ENCODE measurements at regions not wholly inside any gene's neighbourhood (a gene's known extent, or its start where the extent isn't known, plus 50 kb on each side); places are given as distances from the start of the nearest gene placed in this dataset.
A peak's percentile ranks its signal among the peaks of the same experiment; 100 is the strongest.

DNA sequence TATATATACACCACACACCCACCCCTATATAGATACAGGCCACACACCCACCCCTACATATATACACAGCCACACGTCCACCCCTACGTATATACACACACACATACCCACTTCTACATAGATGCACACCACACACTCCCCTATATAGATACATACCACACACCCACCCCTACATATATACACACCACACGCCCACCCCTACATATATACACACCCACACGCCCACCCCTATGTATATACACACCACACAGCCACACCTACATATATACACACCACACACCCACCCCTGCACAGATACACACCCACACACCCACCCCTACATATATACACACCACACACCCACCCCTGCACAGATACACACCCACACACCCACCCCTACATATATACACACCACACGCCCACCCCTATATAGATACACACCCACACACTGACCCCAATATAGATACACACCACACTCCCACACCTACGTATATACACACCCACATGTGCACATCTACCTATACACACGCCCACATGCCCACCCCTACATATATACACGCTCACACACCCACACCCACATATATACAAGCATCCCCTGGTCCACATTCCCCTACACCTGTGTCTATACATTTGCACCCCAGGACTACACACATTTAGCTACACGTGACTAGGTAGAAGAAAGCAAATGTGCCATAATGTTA is 52.1 kb upstream of the UBE3C start (continued):
- TF ChIP-seq EZH2 (IDR thresholded peaks at IDR 0.05; ENCODE audit: low read depth, unreplicated experiment) (no peak), JUNB (IDR thresholded peaks at IDR 0.05; ENCODE audit: unreplicated experiment) (no peak), ZNF331 (CRISPR knock-in tag; IDR thresholded peaks at IDR 0.05; ENCODE audit: low read depth) (no peak), POLR2AphosphoS5 (IDR thresholded peaks at IDR 0.05; ENCODE audit: low read depth) (no peak), EZH2phosphoT487 (IDR thresholded peaks at IDR 0.05; ENCODE audit: unreplicated experiment) (no peak)
- TF ChIP-seq, protein P1, sequence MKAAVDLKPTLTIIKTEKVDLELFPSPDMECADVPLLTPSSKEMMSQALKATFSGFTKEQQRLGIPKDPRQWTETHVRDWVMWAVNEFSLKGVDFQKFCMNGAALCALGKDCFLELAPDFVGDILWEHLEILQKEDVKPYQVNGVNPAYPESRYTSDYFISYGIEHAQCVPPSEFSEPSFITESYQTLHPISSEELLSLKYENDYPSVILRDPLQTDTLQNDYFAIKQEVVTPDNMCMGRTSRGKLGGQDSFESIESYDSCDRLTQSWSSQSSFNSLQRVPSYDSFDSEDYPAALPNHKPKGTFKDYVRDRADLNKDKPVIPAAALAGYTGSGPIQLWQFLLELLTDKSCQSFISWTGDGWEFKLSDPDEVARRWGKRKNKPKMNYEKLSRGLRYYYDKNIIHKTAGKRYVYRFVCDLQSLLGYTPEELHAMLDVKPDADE (IDR thresholded peaks at IDR 0.05): no peak
- TF ChIP-seq, protein P2, sequence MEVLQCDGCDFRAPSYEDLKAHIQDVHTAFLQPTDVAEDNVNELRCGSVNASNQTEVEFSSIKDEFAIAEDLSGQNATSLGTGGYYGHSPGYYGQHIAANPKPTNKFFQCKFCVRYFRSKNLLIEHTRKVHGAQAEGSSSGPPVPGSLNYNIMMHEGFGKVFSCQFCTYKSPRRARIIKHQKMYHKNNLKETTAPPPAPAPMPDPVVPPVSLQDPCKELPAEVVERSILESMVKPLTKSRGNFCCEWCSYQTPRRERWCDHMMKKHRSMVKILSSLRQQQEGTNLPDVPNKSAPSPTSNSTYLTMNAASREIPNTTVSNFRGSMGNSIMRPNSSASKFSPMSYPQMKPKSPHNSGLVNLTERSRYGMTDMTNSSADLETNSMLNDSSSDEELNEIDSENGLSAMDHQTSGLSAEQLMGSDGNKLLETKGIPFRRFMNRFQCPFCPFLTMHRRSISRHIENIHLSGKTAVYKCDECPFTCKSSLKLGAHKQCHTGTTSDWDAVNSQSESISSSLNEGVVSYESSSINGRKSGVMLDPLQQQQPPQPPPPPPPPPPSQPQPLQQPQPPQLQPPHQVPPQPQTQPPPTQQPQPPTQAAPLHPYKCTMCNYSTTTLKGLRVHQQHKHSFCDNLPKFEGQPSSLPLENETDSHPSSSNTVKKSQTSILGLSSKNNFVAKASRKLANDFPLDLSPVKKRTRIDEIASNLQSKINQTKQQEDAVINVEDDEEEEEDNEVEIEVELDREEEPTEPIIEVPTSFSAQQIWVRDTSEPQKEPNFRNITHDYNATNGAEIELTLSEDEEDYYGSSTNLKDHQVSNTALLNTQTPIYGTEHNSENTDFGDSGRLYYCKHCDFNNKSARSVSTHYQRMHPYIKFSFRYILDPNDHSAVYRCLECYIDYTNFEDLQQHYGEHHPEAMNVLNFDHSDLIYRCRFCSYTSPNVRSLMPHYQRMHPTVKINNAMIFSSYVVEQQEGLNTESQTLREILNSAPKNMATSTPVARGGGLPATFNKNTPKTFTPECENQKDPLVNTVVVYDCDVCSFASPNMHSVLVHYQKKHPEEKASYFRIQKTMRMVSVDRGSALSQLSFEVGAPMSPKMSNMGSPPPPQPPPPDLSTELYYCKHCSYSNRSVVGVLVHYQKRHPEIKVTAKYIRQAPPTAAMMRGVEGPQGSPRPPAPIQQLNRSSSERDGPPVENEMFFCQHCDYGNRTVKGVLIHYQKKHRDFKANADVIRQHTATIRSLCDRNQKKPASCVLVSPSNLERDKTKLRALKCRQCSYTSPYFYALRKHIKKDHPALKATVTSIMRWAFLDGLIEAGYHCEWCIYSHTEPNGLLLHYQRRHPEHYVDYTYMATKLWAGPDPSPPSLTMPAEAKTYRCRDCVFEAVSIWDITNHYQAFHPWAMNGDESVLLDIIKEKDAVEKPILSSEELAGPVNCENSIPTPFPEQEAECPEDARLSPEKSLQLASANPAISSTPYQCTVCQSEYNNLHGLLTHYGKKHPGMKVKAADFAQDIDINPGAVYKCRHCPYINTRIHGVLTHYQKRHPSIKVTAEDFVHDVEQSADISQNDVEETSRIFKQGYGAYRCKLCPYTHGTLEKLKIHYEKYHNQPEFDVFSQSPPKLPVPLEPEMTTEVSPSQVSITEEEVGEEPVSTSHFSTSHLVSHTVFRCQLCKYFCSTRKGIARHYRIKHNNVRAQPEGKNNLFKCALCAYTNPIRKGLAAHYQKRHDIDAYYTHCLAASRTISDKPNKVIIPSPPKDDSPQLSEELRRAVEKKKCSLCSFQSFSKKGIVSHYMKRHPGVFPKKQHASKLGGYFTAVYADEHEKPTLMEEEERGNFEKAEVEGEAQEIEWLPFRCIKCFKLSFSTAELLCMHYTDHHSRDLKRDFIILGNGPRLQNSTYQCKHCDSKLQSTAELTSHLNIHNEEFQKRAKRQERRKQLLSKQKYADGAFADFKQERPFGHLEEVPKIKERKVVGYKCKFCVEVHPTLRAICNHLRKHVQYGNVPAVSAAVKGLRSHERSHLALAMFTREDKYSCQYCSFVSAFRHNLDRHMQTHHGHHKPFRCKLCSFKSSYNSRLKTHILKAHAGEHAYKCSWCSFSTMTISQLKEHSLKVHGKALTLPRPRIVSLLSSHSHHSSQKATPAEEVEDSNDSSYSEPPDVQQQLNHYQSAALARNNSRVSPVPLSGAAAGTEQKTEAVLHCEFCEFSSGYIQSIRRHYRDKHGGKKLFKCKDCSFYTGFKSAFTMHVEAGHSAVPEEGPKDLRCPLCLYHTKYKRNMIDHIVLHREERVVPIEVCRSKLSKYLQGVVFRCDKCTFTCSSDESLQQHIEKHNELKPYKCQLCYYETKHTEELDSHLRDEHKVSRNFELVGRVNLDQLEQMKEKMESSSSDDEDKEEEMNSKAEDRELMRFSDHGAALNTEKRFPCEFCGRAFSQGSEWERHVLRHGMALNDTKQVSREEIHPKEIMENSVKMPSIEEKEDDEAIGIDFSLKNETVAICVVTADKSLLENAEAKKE (CRISPR knock-in tag; IDR thresholded peaks at IDR 0.05): no peak

DNA sequence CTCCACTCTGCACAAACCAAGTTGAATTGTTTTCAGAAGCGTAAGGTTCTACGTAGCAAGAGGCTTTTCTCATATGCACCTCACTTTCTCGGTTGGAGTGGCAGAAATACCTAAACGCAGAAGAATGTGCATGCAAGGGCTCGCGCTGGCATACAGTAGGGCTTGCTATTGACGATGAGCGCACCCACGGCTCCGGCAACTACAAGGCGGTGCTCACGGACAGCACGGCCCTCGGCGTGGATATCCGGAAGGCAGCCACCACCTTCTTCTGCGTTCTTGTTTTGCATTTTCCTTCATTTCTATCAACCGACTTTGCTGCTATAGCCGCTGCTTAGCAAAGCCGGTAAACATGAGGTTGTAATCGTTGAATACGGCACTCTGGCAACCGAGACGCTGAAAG is 51.1 kb upstream of the UBE3C start:
- no peak overlapping the region for H3K4me3 ChIP-seq
- no peaks in the 10 kb centered on the region for H3K9me2 ChIP-seq (ENCODE audit: insufficient read depth)
- H3K4me1 ChIP-seq (ENCODE audit: insufficient read depth): no peaks in the 10 kb centered on the region
- H4K20me1 ChIP-seq (replicated peaks; ENCODE audit: insufficient read depth): no peaks in the 10 kb centered on the region
- Mint-ChIP-seq H3K4me3 (no peak overlapping the region), H3K9me3 (peaks cover 32% of the 10 kb centered on the region), H3K36me3 (ENCODE audit: low read depth) (peaks cover 12% of the 10 kb centered on the region), H3K4me1 (no peaks in the 10 kb centered on the region), H3K27ac (no peak overlapping the region), H3K27me3 (ENCODE audit: insufficient read depth, low read depth, poor library complexity) (peaks cover 1% of the 10 kb centered on the region)
- no peak overlapping the region for H3K27ac ChIP-seq (ENCODE audit: low read depth)
- H3K79me2 ChIP-seq (replicated peaks; ENCODE audit: insufficient read depth): no peaks in the 10 kb centered on the region
- peaks cover 4% of the 10 kb centered on the region; the same call in 1 of the 2 replicates for H3K36me3 ChIP-seq (ENCODE audit: insufficient read depth)
- no peak overlapping the region for H3K4me2 ChIP-seq
- H3F3A ChIP-seq (replicated peaks; ENCODE audit: low read depth): no peaks in the 10 kb centered on the region
- H2AFZ ChIP-seq: peak overlapping the region; percentile 78; the same call in 1 of the 2 replicates
- no peaks in the 10 kb centered on the region for H3K27me3 ChIP-seq (ENCODE audit: insufficient read depth)
- TF ChIP-seq EZH2 (IDR thresholded peaks at IDR 0.05; ENCODE audit: low read depth, unreplicated experiment): no peak
- no peak for TF ChIP-seq JUNB (IDR thresholded peaks at IDR 0.05; ENCODE audit: unreplicated experiment)
- no peak for TF ChIP-seq EZH2phosphoT487 (IDR thresholded peaks at IDR 0.05; ENCODE audit: unreplicated experiment)
- no peak for TF ChIP-seq ZNF114 (CRISPR knock-in tag; IDR thresholded peaks at IDR 0.05)
- TF ChIP-seq POLR2AphosphoS5 (IDR thresholded peaks at IDR 0.05; ENCODE audit: low read depth): no peak
- TF ChIP-seq, protein P3, sequence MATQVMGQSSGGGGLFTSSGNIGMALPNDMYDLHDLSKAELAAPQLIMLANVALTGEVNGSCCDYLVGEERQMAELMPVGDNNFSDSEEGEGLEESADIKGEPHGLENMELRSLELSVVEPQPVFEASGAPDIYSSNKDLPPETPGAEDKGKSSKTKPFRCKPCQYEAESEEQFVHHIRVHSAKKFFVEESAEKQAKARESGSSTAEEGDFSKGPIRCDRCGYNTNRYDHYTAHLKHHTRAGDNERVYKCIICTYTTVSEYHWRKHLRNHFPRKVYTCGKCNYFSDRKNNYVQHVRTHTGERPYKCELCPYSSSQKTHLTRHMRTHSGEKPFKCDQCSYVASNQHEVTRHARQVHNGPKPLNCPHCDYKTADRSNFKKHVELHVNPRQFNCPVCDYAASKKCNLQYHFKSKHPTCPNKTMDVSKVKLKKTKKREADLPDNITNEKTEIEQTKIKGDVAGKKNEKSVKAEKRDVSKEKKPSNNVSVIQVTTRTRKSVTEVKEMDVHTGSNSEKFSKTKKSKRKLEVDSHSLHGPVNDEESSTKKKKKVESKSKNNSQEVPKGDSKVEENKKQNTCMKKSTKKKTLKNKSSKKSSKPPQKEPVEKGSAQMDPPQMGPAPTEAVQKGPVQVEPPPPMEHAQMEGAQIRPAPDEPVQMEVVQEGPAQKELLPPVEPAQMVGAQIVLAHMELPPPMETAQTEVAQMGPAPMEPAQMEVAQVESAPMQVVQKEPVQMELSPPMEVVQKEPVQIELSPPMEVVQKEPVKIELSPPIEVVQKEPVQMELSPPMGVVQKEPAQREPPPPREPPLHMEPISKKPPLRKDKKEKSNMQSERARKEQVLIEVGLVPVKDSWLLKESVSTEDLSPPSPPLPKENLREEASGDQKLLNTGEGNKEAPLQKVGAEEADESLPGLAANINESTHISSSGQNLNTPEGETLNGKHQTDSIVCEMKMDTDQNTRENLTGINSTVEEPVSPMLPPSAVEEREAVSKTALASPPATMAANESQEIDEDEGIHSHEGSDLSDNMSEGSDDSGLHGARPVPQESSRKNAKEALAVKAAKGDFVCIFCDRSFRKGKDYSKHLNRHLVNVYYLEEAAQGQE (IDR thresholded peaks at IDR 0.05; ENCODE audit: unreplicated experiment): no peak
- ATAC-seq: no peak
- no peak for DNase-seq (ENCODE audit: low spot score)
